ENCODE measurements at regions not wholly inside any gene's neighbourhood (a gene's known extent, or its start where the extent isn't known, plus 50 kb on each side); places are given as distances from the start of the nearest gene placed in this dataset.
A peak's percentile ranks its signal among the peaks of the same experiment; 100 is the strongest.

DNA sequence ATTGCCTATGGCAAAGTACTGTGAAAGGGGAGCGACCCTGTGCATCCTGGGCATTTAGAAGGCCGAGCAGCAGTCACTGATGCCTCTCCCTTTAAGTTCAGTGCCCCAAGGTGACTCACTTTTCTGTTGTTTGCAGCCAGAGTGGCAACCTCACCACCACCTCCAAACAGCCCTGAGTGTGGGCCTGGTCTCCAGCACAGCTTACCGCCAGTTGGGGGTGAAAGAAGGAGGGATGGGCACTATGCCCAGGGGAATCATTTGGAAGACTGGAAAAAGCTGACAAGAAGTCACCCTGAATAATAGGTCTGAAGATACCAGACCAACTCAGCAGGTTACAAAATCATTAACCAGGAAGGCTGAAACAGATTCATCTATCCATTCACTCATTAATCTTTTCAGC lies 571.8 kb downstream of the EPHB1 start:
- H3K27me3 Mint-ChIP-seq (ENCODE audit: unreplicated experiment): no peaks in the 10 kb centered on the region
- no peaks in the 10 kb centered on the region for H3K9me3 Mint-ChIP-seq (ENCODE audit: unreplicated experiment)
- peak; percentile 76 for DNase-seq (ENCODE audit: extremely low spot score, unreplicated experiment)
- H3K36me3 Mint-ChIP-seq (ENCODE audit: unreplicated experiment): no peaks in the 10 kb centered on the region
- H3K27ac Mint-ChIP-seq (ENCODE audit: unreplicated experiment): no peak overlapping the region
- no peak overlapping the region for H3K4me3 Mint-ChIP-seq (ENCODE audit: unreplicated experiment)
- no peaks in the 10 kb centered on the region for H3K4me1 Mint-ChIP-seq (ENCODE audit: unreplicated experiment)
- TF ChIP-seq, protein P1, sequence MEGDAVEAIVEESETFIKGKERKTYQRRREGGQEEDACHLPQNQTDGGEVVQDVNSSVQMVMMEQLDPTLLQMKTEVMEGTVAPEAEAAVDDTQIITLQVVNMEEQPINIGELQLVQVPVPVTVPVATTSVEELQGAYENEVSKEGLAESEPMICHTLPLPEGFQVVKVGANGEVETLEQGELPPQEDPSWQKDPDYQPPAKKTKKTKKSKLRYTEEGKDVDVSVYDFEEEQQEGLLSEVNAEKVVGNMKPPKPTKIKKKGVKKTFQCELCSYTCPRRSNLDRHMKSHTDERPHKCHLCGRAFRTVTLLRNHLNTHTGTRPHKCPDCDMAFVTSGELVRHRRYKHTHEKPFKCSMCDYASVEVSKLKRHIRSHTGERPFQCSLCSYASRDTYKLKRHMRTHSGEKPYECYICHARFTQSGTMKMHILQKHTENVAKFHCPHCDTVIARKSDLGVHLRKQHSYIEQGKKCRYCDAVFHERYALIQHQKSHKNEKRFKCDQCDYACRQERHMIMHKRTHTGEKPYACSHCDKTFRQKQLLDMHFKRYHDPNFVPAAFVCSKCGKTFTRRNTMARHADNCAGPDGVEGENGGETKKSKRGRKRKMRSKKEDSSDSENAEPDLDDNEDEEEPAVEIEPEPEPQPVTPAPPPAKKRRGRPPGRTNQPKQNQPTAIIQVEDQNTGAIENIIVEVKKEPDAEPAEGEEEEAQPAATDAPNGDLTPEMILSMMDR (IDR thresholded peaks at IDR 0.05): no peak

- Mint-ChIP-seq H3K27ac (ENCODE audit: unreplicated experiment) (no peak overlapping the region), H3K4me1 (ENCODE audit: unreplicated experiment) (no peaks in the 10 kb centered on the region), H3K9me3 (ENCODE audit: unreplicated experiment) (no peaks in the 10 kb centered on the region), H3K4me3 (ENCODE audit: unreplicated experiment) (no peak overlapping the region), H3K36me3 (ENCODE audit: unreplicated experiment) (no peaks in the 10 kb centered on the region), H3K27me3 (ENCODE audit: unreplicated experiment) (no peaks in the 10 kb centered on the region)
- TF ChIP-seq, protein P1 (IDR thresholded peaks at IDR 0.05): no peak
- peak; percentile 38 for DNase-seq (ENCODE audit: extremely low spot score, unreplicated experiment)
These were observed 573.3 kb downstream of the EPHB1 start for GRCh38 chr3:135368316-135368715.

DNA sequence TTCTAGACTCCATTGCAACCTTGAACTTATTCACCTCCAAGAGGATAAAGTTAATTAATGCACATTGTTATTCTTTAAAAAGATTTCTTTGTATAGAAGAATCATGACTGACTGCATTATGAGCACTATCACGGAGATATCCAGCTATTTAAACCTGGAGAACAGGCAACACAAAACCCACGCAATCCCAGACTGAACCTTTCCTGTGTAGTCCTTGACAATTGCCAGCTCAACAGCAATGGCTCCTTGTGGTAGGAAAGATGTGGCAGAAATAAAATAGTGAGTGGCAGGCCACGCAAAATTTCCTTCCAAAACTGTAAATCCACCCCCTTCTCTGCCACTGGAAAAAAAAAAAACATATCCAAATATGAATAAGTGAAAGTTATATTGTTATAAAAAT lies 573.7 kb downstream of the EPHB1 start:
- Mint-ChIP-seq H3K9me3 (ENCODE audit: unreplicated experiment) (no peaks in the 10 kb centered on the region), H3K4me3 (ENCODE audit: unreplicated experiment) (no peak overlapping the region), H3K36me3 (ENCODE audit: unreplicated experiment) (no peaks in the 10 kb centered on the region), H3K27ac (ENCODE audit: unreplicated experiment) (no peak overlapping the region), H3K27me3 (ENCODE audit: unreplicated experiment) (no peaks in the 10 kb centered on the region), H3K4me1 (ENCODE audit: unreplicated experiment) (no peaks in the 10 kb centered on the region)
- DNase-seq (ENCODE audit: extremely low spot score, unreplicated experiment): peak; percentile 6
- TF ChIP-seq, protein P1 (IDR thresholded peaks at IDR 0.05): no peak

DNA sequence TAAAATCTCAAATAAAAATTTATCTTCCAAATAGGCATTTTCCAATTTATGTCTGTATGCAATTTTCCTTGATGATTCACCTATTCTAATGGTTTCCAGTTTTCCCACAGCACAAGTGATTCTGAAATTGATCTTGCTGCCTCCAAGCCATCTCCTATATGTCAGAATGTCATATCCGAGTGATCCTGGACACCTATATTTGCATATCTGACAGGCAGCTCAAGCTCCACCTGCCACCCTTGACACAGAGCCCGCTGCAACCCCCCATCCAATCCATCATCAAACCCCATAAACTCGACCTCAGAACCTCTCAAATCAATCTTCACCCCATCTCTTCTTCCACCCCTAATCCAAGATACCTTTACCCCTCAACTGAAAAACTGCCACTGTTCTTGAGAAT lies 579.5 kb downstream of the EPHB1 start:
- DNase-seq (ENCODE audit: extremely low spot score, unreplicated experiment): no peak
- Mint-ChIP-seq H3K36me3 (ENCODE audit: unreplicated experiment) (no peaks in the 10 kb centered on the region), H3K4me1 (ENCODE audit: unreplicated experiment) (no peaks in the 10 kb centered on the region), H3K9me3 (ENCODE audit: unreplicated experiment) (peaks cover 9% of the 10 kb centered on the region), H3K27me3 (ENCODE audit: unreplicated experiment) (no peaks in the 10 kb centered on the region), H3K4me3 (ENCODE audit: unreplicated experiment) (no peak overlapping the region), H3K27ac (ENCODE audit: unreplicated experiment) (no peak overlapping the region)
- TF ChIP-seq, protein P1 (IDR thresholded peaks at IDR 0.05): no peak

GRCh38 chr3:135382188-135382587 lies 583.3 kb upstream of the PPP2R3A start:
- Mint-ChIP-seq H3K27ac (ENCODE audit: unreplicated experiment) (no peak overlapping the region), H3K27me3 (ENCODE audit: unreplicated experiment) (no peaks in the 10 kb centered on the region), H3K4me1 (ENCODE audit: unreplicated experiment) (no peaks in the 10 kb centered on the region), H3K9me3 (ENCODE audit: unreplicated experiment) (no peaks in the 10 kb centered on the region), H3K4me3 (ENCODE audit: unreplicated experiment) (no peak overlapping the region), H3K36me3 (ENCODE audit: unreplicated experiment) (no peaks in the 10 kb centered on the region)
- TF ChIP-seq, protein P1 (IDR thresholded peaks at IDR 0.05): no peak
- no peak for DNase-seq (ENCODE audit: extremely low spot score, unreplicated experiment)

Measured in osteocyte (in vitro differentiated cells).